Transverse colon (tissue), 4 donors: ENCODE measurements at regions not wholly inside any gene's neighbourhood (a gene's known extent, or its start where the extent isn't known, plus 50 kb on each side); places are given as distances from the start of the nearest gene placed in this dataset.

Experiments used
- DNase-seq: peaks from one replicate; pipeline ENCODE4 v3.0.0-alpha.2; 2019
- H3K27ac ChIP-seq, 4 donors: fragments of 200-600 bp; sonication (generic); 2 replicates each; pipeline ENCODE4 v1.5.1; 2016 to 2018; ENCODE audit warnings: inconsistent platforms in 4 of 4
- H3K27me3 ChIP-seq: fragments of 200-600 bp; sonication (generic); 2 replicates; pipeline ENCODE4 v1.5.1; 2017; ENCODE audit warnings: inconsistent platforms
- H3K36me3 ChIP-seq, 4 donors: fragments of 200-600 bp; sonication (generic); 2 replicates each; pipeline ENCODE4 v1.5.1; 2017 to 2019; ENCODE audit warnings: inconsistent platforms in 4 of 4
- H3K4me1 ChIP-seq, 4 donors: fragments of 200-600 bp; sonication (generic); 2 replicates each; pipeline ENCODE4 v1.5.1; 2017 to 2020; ENCODE audit warnings: inconsistent platforms in 4 of 4
- H3K4me3 ChIP-seq, 4 donors: fragments of 200-600 bp; sonication (generic); 1 replicate in 1 of 4; 2 replicates in 3 of 4; pipeline versions ENCODE4 v1.5.1 to v1.6.1; 2017 to 2019; ENCODE audit warnings: inconsistent platforms in 4 of 4
- H3K9me3 ChIP-seq, 2 donors: fragments of 200-600 bp; sonication (generic); 2 replicates each; pipeline ENCODE4 v1.5.1; 2017 to 2019; ENCODE audit warnings: inconsistent platforms in 2 of 2
- EP300 ChIP-seq: sonication (generic); formaldehyde crosslinking; IDR thresholded peaks from one replicate; pipeline ENCODE4 v1.6.1; 2017; ENCODE audit warnings: antibody characterized with exemption, low read depth
- POLR2A ChIP-seq: fragments of 450-650 bp; IDR thresholded peaks from one replicate; pipeline ENCODE4 v1.6.1; 2016; ENCODE audit warnings: antibody characterized with exemption, mild to moderate bottlenecking, moderate library complexity
- POLR2AphosphoS5 ChIP-seq, 3 donors: sonication (generic); formaldehyde crosslinking; IDR thresholded peaks; one replicate each; pipeline ENCODE4 v1.6.1; 2016; ENCODE audit warnings: antibody characterized with exemption in 3 of 3
- WGBS, 2 donors: methylation state at CpG; one replicate each; pipeline ENCODE4 v1.1.5; 2018; ENCODE audit warnings: low coverage in 1 of 2; 5-methylcytosine and 5-hydroxymethylcytosine counted together
- in situ Hi-C, 4 donors: fragments of 200-750 bp; cut with MboI; loops; one replicate each; pipeline versions ENCODE4 v1.15.0 to v1.15.1; 2017; ENCODE audit warnings: low sequenced_read_pairs in 3 of 4, low pct_ligation_motif_present in 1 of 4, low pct_unique_long_range_greater_than_20kb in 1 of 4
- intact Hi-C: fragments of 100-400 bp; cut with DNase I; formaldehyde crosslinking; loops from one replicate; pipeline ENCODE4 v1.15.1; 2023; ENCODE audit warnings: low total_unique reads
- TF ChIP-seq, protein P1 (sequence below), 5 experiments: fragments of 200-600 bp in 3 of 5; fragments of 450-650 bp in 2 of 5; sonication (generic) in 3 of 5; IDR thresholded peaks; 1 replicate in 2 of 5; 2 replicates in 3 of 5; pipeline ENCODE4 v1.5.1; 2016 to 2017; ENCODE audit warnings: antibody characterized with exemption in 5 of 5, inconsistent platforms in 3 of 5, mild to moderate bottlenecking in 2 of 5, moderate library complexity in 1 of 5

GRCh38 chr14:54206516-54206915, 190.3 kb upstream of the CDKN3 start:
- TF ChIP-seq POLR2A, result no peak
- TF ChIP-seq EP300, result no peak
- TF ChIP-seq POLR2AphosphoS5 (IDR thresholded peaks at IDR 0.05), result no peak
- TF ChIP-seq, protein P1, sequence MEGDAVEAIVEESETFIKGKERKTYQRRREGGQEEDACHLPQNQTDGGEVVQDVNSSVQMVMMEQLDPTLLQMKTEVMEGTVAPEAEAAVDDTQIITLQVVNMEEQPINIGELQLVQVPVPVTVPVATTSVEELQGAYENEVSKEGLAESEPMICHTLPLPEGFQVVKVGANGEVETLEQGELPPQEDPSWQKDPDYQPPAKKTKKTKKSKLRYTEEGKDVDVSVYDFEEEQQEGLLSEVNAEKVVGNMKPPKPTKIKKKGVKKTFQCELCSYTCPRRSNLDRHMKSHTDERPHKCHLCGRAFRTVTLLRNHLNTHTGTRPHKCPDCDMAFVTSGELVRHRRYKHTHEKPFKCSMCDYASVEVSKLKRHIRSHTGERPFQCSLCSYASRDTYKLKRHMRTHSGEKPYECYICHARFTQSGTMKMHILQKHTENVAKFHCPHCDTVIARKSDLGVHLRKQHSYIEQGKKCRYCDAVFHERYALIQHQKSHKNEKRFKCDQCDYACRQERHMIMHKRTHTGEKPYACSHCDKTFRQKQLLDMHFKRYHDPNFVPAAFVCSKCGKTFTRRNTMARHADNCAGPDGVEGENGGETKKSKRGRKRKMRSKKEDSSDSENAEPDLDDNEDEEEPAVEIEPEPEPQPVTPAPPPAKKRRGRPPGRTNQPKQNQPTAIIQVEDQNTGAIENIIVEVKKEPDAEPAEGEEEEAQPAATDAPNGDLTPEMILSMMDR (IDR thresholded peaks at IDR 0.05), result no peak
- no peak overlapping the region for H3K27ac ChIP-seq
- 27% methylated on average over 1 of the region's 1 CpG; no CpG with 5 or more reads in 1 of the 2 donors for WGBS, 2 donors

GRCh38 chr14:54207075-54207474, 189.7 kb upstream of the CDKN3 start:
- Histone ChIP-seq H3K27me3 (no peaks in the 10 kb centered on the region), H3K9me3 (no peaks in the 10 kb centered on the region), H3K4me3 (no peak overlapping the region), H3K36me3 (no peaks in the 10 kb centered on the region), H3K4me1 (no peaks in the 10 kb centered on the region), H3K27ac (no peak overlapping the region)
- intact Hi-C loops (no loop called here), in situ Hi-C loops (no loop called here)
- DNase-seq, result no peak
- TF ChIP-seq POLR2AphosphoS5 (IDR thresholded peaks at IDR 0.05) (no peak), EP300 (no peak), POLR2A (no peak)
- TF ChIP-seq, protein P1 (IDR thresholded peaks at IDR 0.05), result no peak
- 77 to 85% methylated on average over 1 to 2 of the region's 2 CpGs for WGBS, 2 donors

More at GRCh38 chr14:54206516-54206915, 190.3 kb upstream of the CDKN3 start:
- intact Hi-C loops, result no loop called here
- Histone ChIP-seq H3K4me1 (no peaks in the 10 kb centered on the region), H3K36me3 (no peaks in the 10 kb centered on the region), H3K9me3 (no peaks in the 10 kb centered on the region), H3K4me3 (no peak overlapping the region), H3K27me3 (no peaks in the 10 kb centered on the region)
- in situ Hi-C loops, result no loop called here
- no peak for DNase-seq

DNA sequence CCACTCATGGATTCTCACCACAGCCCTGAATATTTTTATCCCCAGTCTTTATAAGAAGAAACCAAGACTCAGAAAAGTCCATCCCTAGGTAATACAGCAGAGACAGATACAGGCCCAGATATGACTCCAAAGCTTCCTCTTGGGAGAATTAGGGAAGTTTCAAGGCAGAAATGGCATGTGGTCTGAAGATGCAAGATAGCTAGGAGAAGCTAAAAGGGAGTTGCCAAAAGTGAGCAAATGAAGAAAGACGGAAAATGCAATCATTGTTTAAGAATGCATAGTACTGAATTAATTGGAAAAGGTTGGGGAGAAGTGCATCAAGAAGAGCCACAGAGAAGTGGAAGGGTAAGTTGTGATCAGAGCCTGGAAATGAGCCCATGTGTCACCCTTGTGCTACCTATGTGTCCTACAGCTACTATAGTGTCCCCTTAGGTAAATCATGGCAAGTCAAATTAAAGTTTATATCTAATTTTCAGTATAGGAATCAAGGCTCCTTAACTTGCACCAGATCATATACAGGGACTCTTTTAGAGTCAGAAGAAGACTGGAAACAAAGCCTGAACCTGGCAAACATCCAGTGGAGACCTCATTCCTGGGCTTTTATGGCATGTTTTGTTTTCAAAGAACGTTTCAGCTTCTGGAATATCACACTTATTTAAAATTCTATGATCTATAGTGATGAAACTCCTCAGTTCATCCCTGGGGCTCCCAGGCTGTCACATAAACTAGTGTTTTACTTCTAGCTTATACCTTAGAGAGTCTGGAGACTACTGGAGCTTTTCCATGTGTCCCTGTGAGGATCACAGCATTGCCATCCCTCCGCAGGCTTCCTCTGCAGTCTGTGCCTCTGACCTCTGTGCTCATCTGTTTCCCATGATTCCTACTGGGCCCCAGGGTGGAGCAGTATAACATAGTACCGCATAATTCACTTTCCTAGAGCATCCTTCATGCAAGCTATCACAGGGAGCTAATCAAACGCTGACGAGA, 189.0 kb upstream of the CDKN3 start:
- in situ Hi-C loops, result no loop called here
- no peak overlapping the region for H3K4me3 ChIP-seq
- no peak overlapping the region for H3K27ac ChIP-seq
- no peaks in the 10 kb centered on the region for H3K27me3 ChIP-seq
- no peaks in the 10 kb centered on the region for H3K9me3 ChIP-seq
- TF ChIP-seq, protein P1 (IDR thresholded peaks at IDR 0.05), result no peak
- no peak for TF ChIP-seq EP300
- no peak for TF ChIP-seq POLR2AphosphoS5 (IDR thresholded peaks at IDR 0.05)
- H3K36me3 ChIP-seq, result no peaks in the 10 kb centered on the region
- 72 to 77% methylated on average over 6 of the region's 6 CpGs for WGBS, 2 donors
- DNase-seq, result no peak
- intact Hi-C loops, result no loop called here
- H3K4me1 ChIP-seq, result no peaks in the 10 kb centered on the region

DNA sequence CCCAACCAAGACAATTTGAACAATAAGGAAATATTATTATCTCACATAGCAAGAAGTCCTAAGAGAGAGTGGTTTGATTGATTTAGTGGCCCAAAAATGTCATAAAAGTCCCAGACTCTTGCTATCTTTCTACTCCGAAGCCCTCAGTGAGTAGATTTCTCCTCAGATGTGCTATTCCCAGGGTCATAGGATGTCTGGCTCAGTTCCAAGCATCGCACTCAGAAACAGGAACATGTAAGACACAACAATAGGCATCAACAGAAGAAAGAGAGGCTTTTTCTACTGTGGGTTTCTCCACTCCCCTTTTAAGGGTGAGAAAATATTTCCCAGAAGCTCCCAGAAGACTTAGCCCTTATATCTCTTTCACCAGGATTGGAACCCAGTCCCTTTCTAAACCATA, 188.1 kb upstream of the CDKN3 start:
- no peak for DNase-seq
- TF ChIP-seq, protein P1 (IDR thresholded peaks at IDR 0.05), result no peak
- TF ChIP-seq EP300 (no peak), POLR2AphosphoS5 (IDR thresholded peaks at IDR 0.05) (no peak), POLR2A (no peak)
- no peaks in the 10 kb centered on the region for H3K36me3 ChIP-seq
- no peaks in the 10 kb centered on the region for H3K9me3 ChIP-seq
- H3K4me1 ChIP-seq, result no peaks in the 10 kb centered on the region
- H3K27ac ChIP-seq, result no peak overlapping the region
- H3K4me3 ChIP-seq, result no peak overlapping the region
- intact Hi-C loops (no loop called here), in situ Hi-C loops (no loop called here)
- WGBS, 2 donors, result 35 to 37% methylated on average over 2 of the region's 2 CpGs
- H3K27me3 ChIP-seq, result no peaks in the 10 kb centered on the region
